ENCODE measurements at regions not wholly inside any gene's neighbourhood (a gene's known extent, or its start where the extent isn't known, plus 50 kb on each side); places are given as distances from the start of the nearest gene placed in this dataset.

- TF ChIP-seq CTCF (conservative IDR thresholded peaks at IDR 0.05; ENCODE audit: low read depth, low read length) = no peak
- TF ChIP-seq EZH2 (IDR thresholded peaks at IDR 0.05; ENCODE audit: low read length, unreplicated experiment) = no peak
- TF ChIP-seq EZH2phosphoT487 (IDR thresholded peaks at IDR 0.05; ENCODE audit: borderline replicate concordance, low read length) = no peak
These were observed 120.1 kb downstream of the CYLD start for GRCh38 chr16:50861970-50862411.

All from PC-3 (cell line).